ENCODE measurements at regions not wholly inside any gene's neighbourhood (a gene's known extent, or its start where the extent isn't known, plus 50 kb on each side); places are given as distances from the start of the nearest gene placed in this dataset.

DNA sequence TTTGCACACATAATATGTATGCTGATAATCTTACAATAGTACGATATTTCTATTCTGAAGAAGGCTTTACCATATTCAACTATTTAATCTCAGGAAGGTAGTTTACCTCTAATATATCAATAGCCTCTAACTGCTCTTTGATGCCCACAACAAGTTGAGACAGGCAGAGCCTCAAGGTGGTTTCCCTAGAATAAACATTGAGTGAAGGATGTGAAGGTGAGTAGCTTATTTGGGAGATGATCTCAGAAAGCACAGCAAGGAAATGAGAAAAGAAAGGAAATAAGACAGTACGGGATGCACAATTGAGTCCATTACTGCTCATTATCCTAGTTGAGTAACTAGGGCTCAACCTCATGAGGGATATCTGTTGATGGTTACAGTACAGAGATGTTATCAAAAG is 638.4 kb downstream of the MAFB start (continued):
- TF ChIP-seq JUNB (IDR thresholded peaks at IDR 0.05; ENCODE audit: unreplicated experiment) (no peak), EZH2 (IDR thresholded peaks at IDR 0.05; ENCODE audit: low read depth, unreplicated experiment) (no peak), NANOG (IDR thresholded peaks at IDR 0.05; ENCODE audit: borderline replicate concordance) (no peak), ZNF114 (CRISPR knock-in tag; IDR thresholded peaks at IDR 0.05) (no peak), ZNF331 (CRISPR knock-in tag; IDR thresholded peaks at IDR 0.05; ENCODE audit: low read depth) (no peak)
- TF ChIP-seq, protein P1, sequence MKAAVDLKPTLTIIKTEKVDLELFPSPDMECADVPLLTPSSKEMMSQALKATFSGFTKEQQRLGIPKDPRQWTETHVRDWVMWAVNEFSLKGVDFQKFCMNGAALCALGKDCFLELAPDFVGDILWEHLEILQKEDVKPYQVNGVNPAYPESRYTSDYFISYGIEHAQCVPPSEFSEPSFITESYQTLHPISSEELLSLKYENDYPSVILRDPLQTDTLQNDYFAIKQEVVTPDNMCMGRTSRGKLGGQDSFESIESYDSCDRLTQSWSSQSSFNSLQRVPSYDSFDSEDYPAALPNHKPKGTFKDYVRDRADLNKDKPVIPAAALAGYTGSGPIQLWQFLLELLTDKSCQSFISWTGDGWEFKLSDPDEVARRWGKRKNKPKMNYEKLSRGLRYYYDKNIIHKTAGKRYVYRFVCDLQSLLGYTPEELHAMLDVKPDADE (IDR thresholded peaks at IDR 0.05): no peak
- TF ChIP-seq, protein P2, sequence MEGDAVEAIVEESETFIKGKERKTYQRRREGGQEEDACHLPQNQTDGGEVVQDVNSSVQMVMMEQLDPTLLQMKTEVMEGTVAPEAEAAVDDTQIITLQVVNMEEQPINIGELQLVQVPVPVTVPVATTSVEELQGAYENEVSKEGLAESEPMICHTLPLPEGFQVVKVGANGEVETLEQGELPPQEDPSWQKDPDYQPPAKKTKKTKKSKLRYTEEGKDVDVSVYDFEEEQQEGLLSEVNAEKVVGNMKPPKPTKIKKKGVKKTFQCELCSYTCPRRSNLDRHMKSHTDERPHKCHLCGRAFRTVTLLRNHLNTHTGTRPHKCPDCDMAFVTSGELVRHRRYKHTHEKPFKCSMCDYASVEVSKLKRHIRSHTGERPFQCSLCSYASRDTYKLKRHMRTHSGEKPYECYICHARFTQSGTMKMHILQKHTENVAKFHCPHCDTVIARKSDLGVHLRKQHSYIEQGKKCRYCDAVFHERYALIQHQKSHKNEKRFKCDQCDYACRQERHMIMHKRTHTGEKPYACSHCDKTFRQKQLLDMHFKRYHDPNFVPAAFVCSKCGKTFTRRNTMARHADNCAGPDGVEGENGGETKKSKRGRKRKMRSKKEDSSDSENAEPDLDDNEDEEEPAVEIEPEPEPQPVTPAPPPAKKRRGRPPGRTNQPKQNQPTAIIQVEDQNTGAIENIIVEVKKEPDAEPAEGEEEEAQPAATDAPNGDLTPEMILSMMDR (conservative IDR thresholded peaks at IDR 0.05; ENCODE audit: low read depth in 2 of 2): no peak

- no peaks in the 10 kb centered on the region for H3F3A ChIP-seq (replicated peaks; ENCODE audit: low read depth)
- no peaks in the 10 kb centered on the region for H3K27me3 Mint-ChIP-seq (ENCODE audit: insufficient read depth, low read depth, poor library complexity)
- no peaks in the 10 kb centered on the region for H3K9me2 ChIP-seq (ENCODE audit: insufficient read depth)
- H3K4me2 ChIP-seq: no peak overlapping the region
- H3K36me3 ChIP-seq (ENCODE audit: insufficient read depth): no peaks in the 10 kb centered on the region
- H4K20me1 ChIP-seq (replicated peaks; ENCODE audit: insufficient read depth): no peaks in the 10 kb centered on the region; the same call in 1 of the 2 replicates
- no peaks in the 10 kb centered on the region for H3K4me1 ChIP-seq (ENCODE audit: insufficient read depth)
- no peaks in the 10 kb centered on the region for H3K79me2 ChIP-seq (replicated peaks; ENCODE audit: insufficient read depth)
- H3K4me3 ChIP-seq: no peak overlapping the region
- no peaks in the 10 kb centered on the region for H3K36me3 Mint-ChIP-seq (ENCODE audit: low read depth)
- no peak for DNase-seq (ENCODE audit: low spot score)
- no peak overlapping the region for H3K27ac ChIP-seq (ENCODE audit: low read depth)
- no peaks in the 10 kb centered on the region for H3K9me3 Mint-ChIP-seq
- H3K4me3 Mint-ChIP-seq: no peak overlapping the region
- ATAC-seq: no peak
- H3K4me1 Mint-ChIP-seq: no peaks in the 10 kb centered on the region
- H2AFZ ChIP-seq: no peak overlapping the region
- no peak overlapping the region for H3K27ac Mint-ChIP-seq
- no peaks in the 10 kb centered on the region for H3K27me3 ChIP-seq (ENCODE audit: insufficient read depth)
- TF ChIP-seq NANOG (IDR thresholded peaks at IDR 0.05; ENCODE audit: borderline replicate concordance) (no peak), EZH2phosphoT487 (IDR thresholded peaks at IDR 0.05; ENCODE audit: unreplicated experiment) (no peak), STAT1 (IDR thresholded peaks at IDR 0.05; ENCODE audit: unreplicated experiment) (no peak), JUNB (IDR thresholded peaks at IDR 0.05; ENCODE audit: unreplicated experiment) (no peak), ZNF331 (CRISPR knock-in tag; IDR thresholded peaks at IDR 0.05; ENCODE audit: low read depth) (no peak), EZH2 (IDR thresholded peaks at IDR 0.05; ENCODE audit: low read depth, unreplicated experiment) (no peak), POLR2AphosphoS5 (IDR thresholded peaks at IDR 0.05; ENCODE audit: low read depth) (no peak), CREB1 (CRISPR knock-in tag; IDR thresholded peaks at IDR 0.05; ENCODE audit: low read depth) (no peak)
- TF ChIP-seq, protein P1 (IDR thresholded peaks at IDR 0.05): no peak
- TF ChIP-seq, protein P2 (conservative IDR thresholded peaks at IDR 0.05; ENCODE audit: low read depth in 2 of 2): no peak
- TF ChIP-seq, protein P3, sequence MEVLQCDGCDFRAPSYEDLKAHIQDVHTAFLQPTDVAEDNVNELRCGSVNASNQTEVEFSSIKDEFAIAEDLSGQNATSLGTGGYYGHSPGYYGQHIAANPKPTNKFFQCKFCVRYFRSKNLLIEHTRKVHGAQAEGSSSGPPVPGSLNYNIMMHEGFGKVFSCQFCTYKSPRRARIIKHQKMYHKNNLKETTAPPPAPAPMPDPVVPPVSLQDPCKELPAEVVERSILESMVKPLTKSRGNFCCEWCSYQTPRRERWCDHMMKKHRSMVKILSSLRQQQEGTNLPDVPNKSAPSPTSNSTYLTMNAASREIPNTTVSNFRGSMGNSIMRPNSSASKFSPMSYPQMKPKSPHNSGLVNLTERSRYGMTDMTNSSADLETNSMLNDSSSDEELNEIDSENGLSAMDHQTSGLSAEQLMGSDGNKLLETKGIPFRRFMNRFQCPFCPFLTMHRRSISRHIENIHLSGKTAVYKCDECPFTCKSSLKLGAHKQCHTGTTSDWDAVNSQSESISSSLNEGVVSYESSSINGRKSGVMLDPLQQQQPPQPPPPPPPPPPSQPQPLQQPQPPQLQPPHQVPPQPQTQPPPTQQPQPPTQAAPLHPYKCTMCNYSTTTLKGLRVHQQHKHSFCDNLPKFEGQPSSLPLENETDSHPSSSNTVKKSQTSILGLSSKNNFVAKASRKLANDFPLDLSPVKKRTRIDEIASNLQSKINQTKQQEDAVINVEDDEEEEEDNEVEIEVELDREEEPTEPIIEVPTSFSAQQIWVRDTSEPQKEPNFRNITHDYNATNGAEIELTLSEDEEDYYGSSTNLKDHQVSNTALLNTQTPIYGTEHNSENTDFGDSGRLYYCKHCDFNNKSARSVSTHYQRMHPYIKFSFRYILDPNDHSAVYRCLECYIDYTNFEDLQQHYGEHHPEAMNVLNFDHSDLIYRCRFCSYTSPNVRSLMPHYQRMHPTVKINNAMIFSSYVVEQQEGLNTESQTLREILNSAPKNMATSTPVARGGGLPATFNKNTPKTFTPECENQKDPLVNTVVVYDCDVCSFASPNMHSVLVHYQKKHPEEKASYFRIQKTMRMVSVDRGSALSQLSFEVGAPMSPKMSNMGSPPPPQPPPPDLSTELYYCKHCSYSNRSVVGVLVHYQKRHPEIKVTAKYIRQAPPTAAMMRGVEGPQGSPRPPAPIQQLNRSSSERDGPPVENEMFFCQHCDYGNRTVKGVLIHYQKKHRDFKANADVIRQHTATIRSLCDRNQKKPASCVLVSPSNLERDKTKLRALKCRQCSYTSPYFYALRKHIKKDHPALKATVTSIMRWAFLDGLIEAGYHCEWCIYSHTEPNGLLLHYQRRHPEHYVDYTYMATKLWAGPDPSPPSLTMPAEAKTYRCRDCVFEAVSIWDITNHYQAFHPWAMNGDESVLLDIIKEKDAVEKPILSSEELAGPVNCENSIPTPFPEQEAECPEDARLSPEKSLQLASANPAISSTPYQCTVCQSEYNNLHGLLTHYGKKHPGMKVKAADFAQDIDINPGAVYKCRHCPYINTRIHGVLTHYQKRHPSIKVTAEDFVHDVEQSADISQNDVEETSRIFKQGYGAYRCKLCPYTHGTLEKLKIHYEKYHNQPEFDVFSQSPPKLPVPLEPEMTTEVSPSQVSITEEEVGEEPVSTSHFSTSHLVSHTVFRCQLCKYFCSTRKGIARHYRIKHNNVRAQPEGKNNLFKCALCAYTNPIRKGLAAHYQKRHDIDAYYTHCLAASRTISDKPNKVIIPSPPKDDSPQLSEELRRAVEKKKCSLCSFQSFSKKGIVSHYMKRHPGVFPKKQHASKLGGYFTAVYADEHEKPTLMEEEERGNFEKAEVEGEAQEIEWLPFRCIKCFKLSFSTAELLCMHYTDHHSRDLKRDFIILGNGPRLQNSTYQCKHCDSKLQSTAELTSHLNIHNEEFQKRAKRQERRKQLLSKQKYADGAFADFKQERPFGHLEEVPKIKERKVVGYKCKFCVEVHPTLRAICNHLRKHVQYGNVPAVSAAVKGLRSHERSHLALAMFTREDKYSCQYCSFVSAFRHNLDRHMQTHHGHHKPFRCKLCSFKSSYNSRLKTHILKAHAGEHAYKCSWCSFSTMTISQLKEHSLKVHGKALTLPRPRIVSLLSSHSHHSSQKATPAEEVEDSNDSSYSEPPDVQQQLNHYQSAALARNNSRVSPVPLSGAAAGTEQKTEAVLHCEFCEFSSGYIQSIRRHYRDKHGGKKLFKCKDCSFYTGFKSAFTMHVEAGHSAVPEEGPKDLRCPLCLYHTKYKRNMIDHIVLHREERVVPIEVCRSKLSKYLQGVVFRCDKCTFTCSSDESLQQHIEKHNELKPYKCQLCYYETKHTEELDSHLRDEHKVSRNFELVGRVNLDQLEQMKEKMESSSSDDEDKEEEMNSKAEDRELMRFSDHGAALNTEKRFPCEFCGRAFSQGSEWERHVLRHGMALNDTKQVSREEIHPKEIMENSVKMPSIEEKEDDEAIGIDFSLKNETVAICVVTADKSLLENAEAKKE (CRISPR knock-in tag; IDR thresholded peaks at IDR 0.05): no peak
Measured at GRCh38 chr20:40049854-40050253, 639.2 kb downstream of the MAFB start.
